ENCODE measurements at regions not wholly inside any gene's neighbourhood (a gene's known extent, or its start where the extent isn't known, plus 50 kb on each side); places are given as distances from the start of the nearest gene placed in this dataset.

- no peak overlapping the region for H3K27ac ChIP-seq
- TF ChIP-seq CTCF (IDR thresholded peaks at IDR 0.05) (no peak), POLR2A (IDR thresholded peaks at IDR 0.05) (no peak)
- whole genome bisulfite sequencing, 2 donors: 64 to 79% methylated on average over 4 of the region's 4 CpGs
- no peaks in the 10 kb centered on the region for H3K27me3 ChIP-seq
- DNase-seq (peak in 1 of 4 donors; percentile 9), ATAC-seq (no peak)
- H3K4me3 ChIP-seq: no peak overlapping the region
- H3K36me3 ChIP-seq (replicated peaks in 1 of 2; ENCODE audit: insufficient read depth in 1 of 2, low read depth in 2 of 2): no peaks in the 10 kb centered on the region
- H3K4me1 ChIP-seq: no peaks in the 10 kb centered on the region
- no peaks in the 10 kb centered on the region for H3K9me3 ChIP-seq
- intact Hi-C loops (cut with DNase I): no loop called here
Measured at GRCh38 chr2:220315098-220315823, 687.8 kb downstream of the SLC4A3 start.

GRCh38 chr2:220318037-220318436 is 690.6 kb downstream of the SLC4A3 start:
- no peaks in the 10 kb centered on the region for H3K36me3 ChIP-seq (replicated peaks in 1 of 2; ENCODE audit: insufficient read depth in 1 of 2, low read depth in 2 of 2)
- TF ChIP-seq CTCF (IDR thresholded peaks at IDR 0.05) (no peak), POLR2A (IDR thresholded peaks at IDR 0.05) (no peak)
- ATAC-seq (no peak), DNase-seq (no peak)
- intact Hi-C loops (cut with DNase I): no loop called here
- H3K27ac ChIP-seq: no peak overlapping the region
- 84 to 91% methylated on average over 2 of the region's 2 CpGs for WGBS, 2 donors
- H3K4me3 ChIP-seq: no peak overlapping the region
- no peaks in the 10 kb centered on the region for H3K9me3 ChIP-seq
- H3K4me1 ChIP-seq: no peaks in the 10 kb centered on the region
- no peaks in the 10 kb centered on the region for H3K27me3 ChIP-seq

- TF ChIP-seq POLR2A (IDR thresholded peaks at IDR 0.05) (no peak), CTCF (IDR thresholded peaks at IDR 0.05) (no peak)
- ATAC-seq: no peak
- 69 to 87% methylated on average over 1 of the region's 1 CpG for WGBS, 2 donors
Measured at GRCh38 chr2:220318508-220318907, 691.1 kb downstream of the SLC4A3 start.

GRCh38 chr2:220320326-220320725 is 692.9 kb downstream of the SLC4A3 start:
- H3K36me3 ChIP-seq (replicated peaks in 1 of 2; ENCODE audit: insufficient read depth in 1 of 2, low read depth in 2 of 2): no peaks in the 10 kb centered on the region
- H3K27ac ChIP-seq: no peak overlapping the region
- no peak overlapping the region for H3K4me3 ChIP-seq
- WGBS, 2 donors: 67 to 68% methylated on average over 2 of the region's 2 CpGs
- intact Hi-C loops (cut with DNase I): no loop called here
- H3K27me3 ChIP-seq: no peaks in the 10 kb centered on the region
- ATAC-seq: no peak
- TF ChIP-seq CTCF (IDR thresholded peaks at IDR 0.05) (no peak), POLR2A (IDR thresholded peaks at IDR 0.05) (no peak)
- H3K4me1 ChIP-seq: no peaks in the 10 kb centered on the region
- no peak for DNase-seq
- H3K9me3 ChIP-seq: no peaks in the 10 kb centered on the region

More at GRCh38 chr2:220318508-220318907, 691.1 kb downstream of the SLC4A3 start:
- Histone ChIP-seq H3K9me3 (no peaks in the 10 kb centered on the region), H3K27ac (no peak overlapping the region), H3K4me3 (no peak overlapping the region), H3K4me1 (no peaks in the 10 kb centered on the region), H3K36me3 (replicated peaks in 1 of 2; ENCODE audit: insufficient read depth in 1 of 2, low read depth in 2 of 2) (no peaks in the 10 kb centered on the region), H3K27me3 (no peaks in the 10 kb centered on the region)
- DNase-seq: no peak
- intact Hi-C loops (cut with DNase I): no loop called here

GRCh38 chr2:220332886-220333285 is 705.5 kb downstream of the SLC4A3 start:
- H3K36me3 ChIP-seq (replicated peaks in 1 of 2; ENCODE audit: insufficient read depth in 1 of 2, low read depth in 2 of 2): no peaks in the 10 kb centered on the region
- DNase-seq: no peak
- H3K27me3 ChIP-seq: no peaks in the 10 kb centered on the region
- no peaks in the 10 kb centered on the region for H3K4me1 ChIP-seq
- intact Hi-C loops (cut with DNase I): no loop called here
- H3K9me3 ChIP-seq: no peaks in the 10 kb centered on the region
- ATAC-seq: no peak
- WGBS, 2 donors: 68 to 72% methylated on average over 1 of the region's 1 CpG
- H3K4me3 ChIP-seq: no peak overlapping the region
- TF ChIP-seq POLR2A (IDR thresholded peaks at IDR 0.05) (no peak), CTCF (IDR thresholded peaks at IDR 0.05) (no peak)
- no peak overlapping the region for H3K27ac ChIP-seq

All from body of pancreas (tissue), 4 donors.